ENCODE measurements at regions not wholly inside any gene's neighbourhood (a gene's known extent, or its start where the extent isn't known, plus 50 kb on each side); places are given as distances from the start of the nearest gene placed in this dataset.

- Mint-ChIP-seq H3K4me3 (no peak overlapping the region), H3K9me3 (ENCODE audit: low read depth) (no peaks in the 10 kb centered on the region), H3K4me1 (no peaks in the 10 kb centered on the region), H3K27ac (no peak overlapping the region), H3K27me3 (peaks cover 4% of the 10 kb centered on the region), H3K36me3 (no peaks in the 10 kb centered on the region)
- DNase-seq = no peak
- no peak for ATAC-seq
- CTCF ChIA-PET = no interaction called here
These were observed 256.0 kb upstream of the MKI67 start for GRCh38 chr10:128382225-128382624.

DNA sequence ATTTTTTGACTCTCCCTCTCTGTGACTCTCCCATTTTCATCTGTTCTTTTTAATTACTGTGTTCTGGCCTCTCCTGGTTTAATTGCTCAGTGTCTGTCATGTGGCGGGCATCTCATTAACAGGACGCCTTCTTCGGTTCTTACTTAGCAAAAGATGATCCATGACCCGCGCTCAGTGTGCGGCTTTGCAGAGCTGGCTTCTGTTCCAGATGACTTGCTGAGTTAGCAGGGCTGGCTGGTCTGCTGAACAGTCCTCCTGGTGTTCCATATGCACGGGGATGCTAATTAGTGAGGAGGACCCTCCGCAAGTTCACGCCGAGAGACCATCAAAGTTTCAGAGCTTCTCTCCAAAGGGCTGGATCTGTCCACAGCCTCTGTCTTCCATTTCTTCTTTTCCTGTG is 258.6 kb upstream of the MKI67 start:
- H3K36me3 Mint-ChIP-seq = no peaks in the 10 kb centered on the region
- no peak overlapping the region for H3K4me3 Mint-ChIP-seq
- no peak for DNase-seq
- no peaks in the 10 kb centered on the region for H3K4me1 Mint-ChIP-seq
- H3K27me3 Mint-ChIP-seq = peaks cover 4% of the 10 kb centered on the region
- no peak overlapping the region for H3K27ac Mint-ChIP-seq
- no peaks in the 10 kb centered on the region for H3K9me3 Mint-ChIP-seq (ENCODE audit: low read depth)
- no peak for ATAC-seq
- CTCF ChIA-PET = no interaction called here

- ATAC-seq (no peak), DNase-seq (no peak)
- Mint-ChIP-seq H3K4me1 (no peaks in the 10 kb centered on the region), H3K27me3 (peaks cover under 1% of the 10 kb centered on the region), H3K4me3 (no peak overlapping the region), H3K9me3 (ENCODE audit: low read depth) (no peaks in the 10 kb centered on the region), H3K36me3 (no peaks in the 10 kb centered on the region), H3K27ac (no peak overlapping the region)
- CTCF ChIA-PET = no interaction called here
These were observed 260.0 kb upstream of the MKI67 start for GRCh38 chr10:128386231-128386630.

DNA sequence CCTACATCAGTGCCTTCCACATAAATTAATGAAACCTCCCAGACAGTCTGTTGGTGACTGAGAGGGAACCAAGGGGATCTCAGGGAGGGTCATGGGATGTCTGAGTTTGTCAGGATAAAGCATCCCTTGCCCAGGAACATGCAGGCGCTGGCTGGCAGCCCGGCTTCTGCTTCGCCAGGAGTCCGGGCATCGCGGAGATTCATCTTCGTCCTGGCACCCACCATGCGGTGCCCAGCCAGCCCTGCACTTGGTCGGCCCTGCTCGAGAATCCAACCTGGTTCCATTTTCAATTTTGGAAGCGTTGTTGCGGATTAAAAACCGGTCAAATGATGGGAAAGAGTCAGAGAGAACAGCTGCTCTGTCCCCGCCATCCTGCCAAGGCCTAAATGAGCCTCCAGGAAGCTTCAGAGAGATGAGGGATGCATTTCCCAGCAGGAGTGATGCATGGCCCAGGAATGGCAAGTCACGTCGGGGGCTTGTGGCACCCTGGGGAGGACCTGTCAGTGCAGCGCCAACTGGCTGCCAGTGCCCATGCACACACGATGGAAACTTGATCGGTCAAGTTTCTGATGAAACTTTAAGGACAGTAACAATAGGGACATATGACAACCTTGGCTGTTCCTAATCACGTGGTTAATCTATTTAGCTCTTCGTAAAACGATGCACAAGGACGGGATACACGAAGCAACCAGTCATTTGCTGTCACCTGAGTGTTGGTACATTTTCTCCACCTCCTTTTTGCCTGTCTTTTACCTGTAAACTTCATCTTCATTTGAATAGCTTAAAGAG is 260.8 kb upstream of the MKI67 start:
- H3K27me3 Mint-ChIP-seq = no peaks in the 10 kb centered on the region
- CTCF ChIA-PET = no interaction called here
- no peaks in the 10 kb centered on the region for H3K9me3 Mint-ChIP-seq (ENCODE audit: low read depth)
- no peak for DNase-seq
- ATAC-seq = no peak
- no peaks in the 10 kb centered on the region for H3K4me1 Mint-ChIP-seq
- no peaks in the 10 kb centered on the region for H3K36me3 Mint-ChIP-seq
- H3K4me3 Mint-ChIP-seq = no peak overlapping the region
- no peak overlapping the region for H3K27ac Mint-ChIP-seq

DNA sequence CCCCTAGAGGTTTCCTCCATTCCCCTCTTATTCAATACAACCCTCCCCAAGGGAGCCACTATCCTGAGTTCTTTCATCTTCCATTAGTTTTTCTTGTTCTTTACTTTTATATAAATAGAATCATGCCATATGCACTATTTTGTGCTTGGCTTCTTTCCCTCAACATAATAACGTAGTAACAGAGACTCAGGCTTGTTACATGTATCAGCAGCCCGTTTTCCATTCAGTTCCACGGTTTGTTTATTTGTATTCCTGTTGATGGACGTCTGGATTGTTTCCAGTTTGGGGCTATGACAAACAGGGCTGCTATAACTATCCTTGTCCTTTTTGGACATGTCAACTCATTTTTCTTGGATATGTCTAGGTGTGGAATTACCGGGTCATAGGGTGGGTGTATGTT is 264.4 kb upstream of the MKI67 start:
- Mint-ChIP-seq H3K27ac (no peak overlapping the region), H3K36me3 (no peaks in the 10 kb centered on the region), H3K4me3 (no peak overlapping the region), H3K27me3 (no peaks in the 10 kb centered on the region), H3K9me3 (ENCODE audit: low read depth) (no peaks in the 10 kb centered on the region), H3K4me1 (no peaks in the 10 kb centered on the region)
- DNase-seq (no peak), ATAC-seq (no peak)
- CTCF ChIA-PET = no interaction called here

DNA sequence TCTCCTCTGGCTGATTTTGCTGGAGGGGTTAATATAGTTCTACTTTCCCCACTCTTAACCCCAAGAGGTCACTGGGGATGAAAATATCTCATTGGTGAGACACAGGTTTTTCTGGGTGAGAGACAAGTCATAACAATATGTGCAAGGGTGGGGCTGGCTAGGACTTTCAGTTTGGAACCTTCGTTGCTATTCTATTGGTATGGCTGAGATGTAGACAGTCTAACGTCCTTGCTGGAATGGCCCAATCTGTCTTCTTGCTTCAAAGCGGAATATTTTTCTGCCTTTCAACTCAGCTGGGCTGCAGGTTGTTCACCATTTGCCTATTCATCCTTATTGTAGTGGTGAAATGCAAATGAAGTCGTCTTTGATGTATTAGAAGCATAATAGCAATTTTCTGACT is 267.3 kb upstream of the MKI67 start:
- CTCF ChIA-PET = no interaction called here
- Mint-ChIP-seq H3K4me3 (no peak overlapping the region), H3K27me3 (no peaks in the 10 kb centered on the region), H3K4me1 (no peaks in the 10 kb centered on the region), H3K27ac (no peak overlapping the region), H3K36me3 (no peaks in the 10 kb centered on the region), H3K9me3 (ENCODE audit: low read depth) (no peaks in the 10 kb centered on the region)
- ATAC-seq (no peak), DNase-seq (no peak)

DNA sequence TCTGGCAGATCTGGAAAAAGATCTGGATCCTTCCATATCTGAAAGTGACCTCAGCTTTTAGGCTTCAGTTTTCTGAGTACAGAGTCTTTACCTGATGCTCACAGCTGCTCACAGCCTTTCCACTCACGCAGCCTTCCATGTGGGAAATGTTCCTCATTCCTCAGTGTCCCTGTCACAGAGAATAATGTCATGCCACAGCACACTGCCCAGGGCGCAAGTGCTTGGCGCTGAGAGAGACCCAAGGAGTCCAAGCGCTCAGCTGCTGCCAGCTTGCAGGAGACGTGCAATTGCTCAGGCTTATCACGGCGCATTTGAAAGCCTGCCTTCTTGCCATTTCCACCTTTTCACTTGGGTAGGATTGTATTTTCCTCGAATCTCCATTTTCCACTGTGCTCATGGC is 271.9 kb upstream of the MKI67 start:
- no peak overlapping the region for H3K27ac Mint-ChIP-seq
- no peaks in the 10 kb centered on the region for H3K4me1 Mint-ChIP-seq
- DNase-seq (no peak), ATAC-seq (no peak)
- CTCF ChIA-PET = no interaction called here
- H3K4me3 Mint-ChIP-seq = no peak overlapping the region
- no peaks in the 10 kb centered on the region for H3K36me3 Mint-ChIP-seq
- H3K27me3 Mint-ChIP-seq = no peaks in the 10 kb centered on the region
- H3K9me3 Mint-ChIP-seq (ENCODE audit: low read depth) = no peaks in the 10 kb centered on the region

DNA sequence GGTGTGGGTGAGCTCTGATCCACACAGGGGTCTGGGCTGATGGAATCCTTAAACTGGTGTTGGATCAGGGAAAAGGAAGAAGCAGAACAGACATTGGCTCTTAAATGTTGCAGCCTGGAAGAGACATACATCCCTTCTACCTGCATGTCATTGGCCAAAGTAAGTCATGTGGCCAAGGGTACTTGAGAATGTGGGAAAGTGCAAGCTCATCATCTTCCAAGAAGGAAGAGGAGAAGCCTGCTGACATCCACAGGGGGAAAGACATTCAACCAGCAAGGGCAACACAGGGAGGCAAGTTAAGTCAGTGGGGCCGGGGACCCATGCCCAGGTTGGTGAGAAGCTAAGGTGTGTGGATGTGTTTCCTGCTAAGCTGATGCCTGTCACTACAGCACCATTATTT is 272.8 kb upstream of the MKI67 start:
- H3K9me3 Mint-ChIP-seq (ENCODE audit: low read depth) = no peaks in the 10 kb centered on the region
- no peak for DNase-seq
- H3K36me3 Mint-ChIP-seq = no peaks in the 10 kb centered on the region
- CTCF ChIA-PET = no interaction called here
- no peak overlapping the region for H3K4me3 Mint-ChIP-seq
- no peaks in the 10 kb centered on the region for H3K4me1 Mint-ChIP-seq
- no peaks in the 10 kb centered on the region for H3K27me3 Mint-ChIP-seq
- H3K27ac Mint-ChIP-seq = no peak overlapping the region
- no peak for ATAC-seq

DNA sequence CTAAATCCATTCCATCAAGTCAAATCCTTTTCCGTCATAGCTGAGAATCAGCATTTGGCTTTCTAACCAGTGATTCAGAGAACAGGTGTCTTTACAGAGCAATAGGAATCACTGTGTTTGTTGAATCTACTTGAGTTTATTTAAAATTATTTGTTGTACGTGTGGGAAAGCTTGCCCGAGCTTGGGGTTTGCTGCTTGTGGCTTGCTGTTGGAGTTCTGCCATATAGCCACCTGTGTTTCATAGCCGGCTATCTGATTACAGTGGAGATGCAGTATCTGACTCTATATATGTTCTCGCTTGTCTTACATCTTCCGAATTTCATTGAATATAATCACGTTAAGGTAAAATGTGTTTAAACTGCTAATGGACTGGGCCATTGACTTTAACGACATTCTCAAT is 274.3 kb upstream of the MKI67 start:
- Mint-ChIP-seq H3K36me3 (no peaks in the 10 kb centered on the region), H3K4me1 (no peaks in the 10 kb centered on the region), H3K27me3 (no peaks in the 10 kb centered on the region), H3K27ac (no peak overlapping the region), H3K9me3 (ENCODE audit: low read depth) (no peaks in the 10 kb centered on the region), H3K4me3 (no peak overlapping the region)
- DNase-seq = no peak
- CTCF ChIA-PET = no interaction called here
- no peak for ATAC-seq

DNA sequence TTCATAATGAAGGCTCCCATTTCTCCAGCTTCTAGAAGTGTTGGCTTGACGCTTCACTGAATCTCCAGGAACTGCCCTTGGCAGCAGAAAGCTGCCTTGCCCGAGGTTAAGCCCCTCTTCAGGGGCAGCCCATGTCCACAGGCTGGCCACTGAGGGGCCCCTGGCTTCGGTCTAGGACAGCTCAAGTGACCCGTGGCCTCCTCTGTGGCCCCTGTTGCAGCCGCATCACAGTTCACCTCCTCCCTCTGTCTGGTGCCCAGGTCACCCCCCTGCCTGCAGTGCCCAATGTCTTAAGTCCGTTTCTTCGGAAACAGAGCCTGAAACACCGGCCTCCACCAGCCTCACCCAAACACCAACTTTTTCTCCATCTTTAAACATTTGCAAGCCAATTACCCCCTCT is 279.2 kb upstream of the MKI67 start:
- Mint-ChIP-seq H3K27ac (no peak overlapping the region), H3K4me3 (no peak overlapping the region), H3K4me1 (no peaks in the 10 kb centered on the region), H3K27me3 (no peaks in the 10 kb centered on the region), H3K9me3 (ENCODE audit: low read depth) (no peaks in the 10 kb centered on the region), H3K36me3 (no peaks in the 10 kb centered on the region)
- no peak for DNase-seq
- CTCF ChIA-PET = no interaction called here
- ATAC-seq = no peak

DNA sequence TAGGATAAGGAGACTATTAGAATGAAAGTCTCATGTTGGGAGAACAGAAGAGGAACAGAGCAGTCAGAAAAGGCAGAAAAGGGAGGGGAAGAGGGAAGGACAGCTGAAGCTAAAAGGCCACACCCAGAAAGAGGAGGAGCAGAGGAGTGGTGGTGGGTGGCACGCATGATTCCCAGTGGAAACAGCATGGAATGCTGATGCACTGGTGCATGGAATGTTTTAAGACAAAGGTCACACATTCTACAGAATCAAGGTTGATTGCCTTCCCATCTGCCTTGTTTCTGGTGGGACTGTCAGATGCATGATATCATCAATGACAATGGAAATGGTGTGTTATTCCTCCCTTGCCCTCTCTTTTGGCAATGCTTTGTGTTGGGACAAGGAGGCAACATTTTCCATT is 285.4 kb upstream of the MKI67 start:
- CTCF ChIA-PET = no interaction called here
- H3K27ac Mint-ChIP-seq = no peak overlapping the region
- no peaks in the 10 kb centered on the region for H3K4me1 Mint-ChIP-seq
- no peaks in the 10 kb centered on the region for H3K9me3 Mint-ChIP-seq (ENCODE audit: low read depth)
- H3K27me3 Mint-ChIP-seq = no peaks in the 10 kb centered on the region
- no peak for DNase-seq
- H3K36me3 Mint-ChIP-seq = no peaks in the 10 kb centered on the region
- H3K4me3 Mint-ChIP-seq = no peak overlapping the region
- no peak for ATAC-seq

DNA sequence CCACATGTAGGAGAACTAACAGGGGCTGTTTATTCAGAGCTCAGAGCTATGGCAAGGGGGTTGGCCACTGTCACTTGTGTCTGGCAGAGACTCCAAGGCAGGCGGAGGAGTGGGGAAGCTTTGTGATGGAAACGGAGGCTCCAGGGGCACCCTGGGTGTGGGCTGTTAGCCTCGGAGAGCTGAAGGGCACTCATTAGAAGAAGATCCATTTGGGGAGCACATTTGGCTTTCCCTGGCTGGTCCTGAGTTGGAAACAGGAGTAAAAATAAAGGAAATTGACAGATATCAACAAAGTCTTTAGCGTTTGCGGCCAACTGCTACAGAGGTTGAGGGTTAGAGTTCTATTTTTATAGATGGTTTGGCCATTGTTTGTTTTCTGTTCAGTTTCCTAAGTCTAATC is 288.3 kb upstream of the MKI67 start:
- no peak overlapping the region for H3K4me3 Mint-ChIP-seq
- H3K27me3 Mint-ChIP-seq = no peaks in the 10 kb centered on the region
- no peak overlapping the region for H3K27ac Mint-ChIP-seq
- CTCF ChIA-PET = interaction anchor here (1.0 kb wide), 1 partner anchor 17 kb away, joined by 3 read pairs; no protein-coding TSS in a partner anchor
- H3K9me3 Mint-ChIP-seq (ENCODE audit: low read depth) = no peaks in the 10 kb centered on the region
- ATAC-seq = no peak
- no peaks in the 10 kb centered on the region for H3K36me3 Mint-ChIP-seq
- H3K4me1 Mint-ChIP-seq = no peaks in the 10 kb centered on the region
- no peak for DNase-seq

DNA sequence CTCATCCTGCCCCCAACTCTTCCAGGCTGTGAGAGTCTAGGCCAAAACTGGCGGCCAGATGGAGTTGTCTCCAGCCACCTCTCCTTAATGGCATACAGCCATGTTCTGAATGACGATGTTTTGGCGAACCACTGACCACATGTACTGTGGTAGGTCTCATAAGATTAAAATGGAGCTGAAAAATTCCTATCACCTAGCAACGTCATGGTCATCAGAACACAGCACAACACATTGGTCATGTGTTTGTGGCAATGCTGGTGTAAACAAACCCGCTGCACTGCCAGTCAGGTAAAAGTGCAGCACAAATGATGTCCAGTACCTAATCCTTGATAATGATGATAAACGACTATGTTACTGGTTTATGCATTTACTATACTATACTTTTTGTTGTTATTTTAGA is 290.0 kb upstream of the MKI67 start:
- CTCF ChIA-PET = no interaction called here
- no peak for ATAC-seq
- no peaks in the 10 kb centered on the region for H3K36me3 Mint-ChIP-seq
- H3K27me3 Mint-ChIP-seq = no peaks in the 10 kb centered on the region
- H3K4me1 Mint-ChIP-seq = no peaks in the 10 kb centered on the region
- no peak overlapping the region for H3K4me3 Mint-ChIP-seq
- DNase-seq = no peak
- H3K9me3 Mint-ChIP-seq (ENCODE audit: low read depth) = no peaks in the 10 kb centered on the region
- no peak overlapping the region for H3K27ac Mint-ChIP-seq

DNA sequence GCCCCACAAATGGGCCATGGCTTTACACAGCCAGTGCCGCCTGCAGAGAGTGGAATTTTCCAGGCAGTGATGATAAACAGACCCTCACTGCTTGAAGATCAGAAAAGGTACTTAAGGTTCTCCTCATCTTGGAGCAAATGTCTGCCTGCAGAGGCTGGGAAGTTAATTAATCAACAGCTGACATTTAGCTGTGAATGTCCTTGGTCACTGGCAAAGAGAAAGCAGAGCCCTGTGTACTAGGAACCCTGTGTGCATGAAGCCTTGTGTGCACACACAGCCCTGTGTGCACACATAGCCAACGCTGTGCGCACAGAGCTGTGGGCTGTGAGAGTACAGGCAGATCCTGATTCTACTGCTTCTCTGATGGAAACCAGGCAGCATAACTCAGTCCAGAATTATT is 291.6 kb upstream of the MKI67 start:
- CTCF ChIA-PET = no interaction called here
- no peak for ATAC-seq

DNA sequence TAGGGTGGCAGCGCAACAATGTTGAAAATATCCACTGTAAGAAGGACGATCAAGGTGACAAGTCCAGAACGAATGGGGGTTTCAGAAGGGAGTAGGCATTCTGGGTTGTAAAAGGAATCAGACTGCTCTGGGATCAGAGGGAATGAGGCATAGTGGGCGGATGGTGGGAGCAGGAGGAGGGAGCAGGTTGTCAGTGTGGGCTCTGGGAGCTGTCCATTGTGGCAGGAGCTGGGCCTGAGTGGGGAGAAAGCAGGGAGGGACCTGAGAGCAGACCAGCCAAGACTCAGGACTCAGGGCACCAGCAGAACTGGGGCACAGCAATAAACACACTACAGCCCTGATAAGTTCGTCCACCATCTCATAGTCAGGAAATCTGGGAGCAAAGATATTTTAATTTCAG is 292.6 kb upstream of the MKI67 start:
- DNase-seq (no peak), ATAC-seq (no peak)
- Mint-ChIP-seq H3K27me3 (no peaks in the 10 kb centered on the region), H3K4me1 (no peaks in the 10 kb centered on the region), H3K4me3 (no peak overlapping the region), H3K27ac (no peak overlapping the region), H3K9me3 (ENCODE audit: low read depth) (no peaks in the 10 kb centered on the region), H3K36me3 (no peaks in the 10 kb centered on the region)
- CTCF ChIA-PET = no interaction called here

More for the DNA sequence above, 291.6 kb upstream of the MKI67 start:
- DNase-seq = no peak
- H3K27ac Mint-ChIP-seq = no peak overlapping the region
- H3K4me3 Mint-ChIP-seq = no peak overlapping the region
- no peaks in the 10 kb centered on the region for H3K36me3 Mint-ChIP-seq
- H3K27me3 Mint-ChIP-seq = no peaks in the 10 kb centered on the region
- H3K9me3 Mint-ChIP-seq (ENCODE audit: low read depth) = no peaks in the 10 kb centered on the region
- H3K4me1 Mint-ChIP-seq = no peaks in the 10 kb centered on the region
